Naive thymus-derived CD8-positive, alpha-beta T cell (primary cell): ENCODE measurements at regions not wholly inside any gene's neighbourhood (a gene's known extent, or its start where the extent isn't known, plus 50 kb on each side); places are given as distances from the start of the nearest gene placed in this dataset.

Experiments
- ATAC-seq, 2 donors: fragments of 150-1000 bp; cut with Tn5 transposase in 1 of 2; sonication (Bioruptor Pico), chemical (Tn5 transposase) in 1 of 2; 1 replicate in 1 of 2; 2 replicates in 1 of 2; pipeline ENCODE4 v1.10.0; 2021; ENCODE audit warnings: mild to moderate bottlenecking in 2 of 2, moderate library complexity in 2 of 2
- POLR2A ChIA-PET: fragments of 350-600 bp; sonication (Branson Sonifier 250); formaldehyde crosslinking; loops from one replicate; lab custom pipeline; 2021; ENCODE audit warnings: antibody characterized with exemption; lab: Charles Lee
- DNase-seq, 10 donors: peaks; one replicate each; pipeline versions ENCODE4 v3.0.0 to v3.0.0-alpha.2; 2020 to 2022
- H3K27ac Mint-ChIP-seq, 10 donors: one replicate each; pipeline ENCODE4 v1.8.0; 2020 to 2022; ENCODE audit warnings: mild to moderate bottlenecking in 10 of 10, mixed read lengths in 10 of 10, moderate library complexity in 4 of 10, inconsistent platforms in 1 of 10
- H3K27me3 Mint-ChIP-seq, 5 donors: one replicate each; pipeline ENCODE4 v1.8.0; 2021 to 2022; ENCODE audit warnings: mixed read lengths in 5 of 5
- H3K36me3 Mint-ChIP-seq, 3 donors: one replicate each; pipeline ENCODE4 v1.8.0; 2020 to 2022; ENCODE audit warnings: mixed read lengths in 3 of 3, mild to moderate bottlenecking in 2 of 3, inconsistent platforms in 1 of 3
- H3K4me1 Mint-ChIP-seq, 4 donors: one replicate each; pipeline ENCODE4 v1.8.0; 2021 to 2022; ENCODE audit warnings: mixed read lengths in 4 of 4
- H3K4me3 Mint-ChIP-seq, 10 donors: one replicate each; pipeline ENCODE4 v1.8.0; 2020 to 2022; ENCODE audit warnings: mild to moderate bottlenecking in 10 of 10, mixed read lengths in 10 of 10, moderate library complexity in 6 of 10, inconsistent platforms in 1 of 10
- H3K9me3 Mint-ChIP-seq, 9 donors: one replicate each; pipeline ENCODE4 v1.8.0; 2020 to 2022; ENCODE audit warnings: mixed read lengths in 9 of 9, mild to moderate bottlenecking in 3 of 9, inconsistent platforms in 1 of 9, moderate library complexity in 1 of 9

- POLR2A ChIA-PET, result no interaction called here
Observed at GRCh38 chr1:60598041-60598910, 484.1 kb upstream of the NFIA start.

DNA sequence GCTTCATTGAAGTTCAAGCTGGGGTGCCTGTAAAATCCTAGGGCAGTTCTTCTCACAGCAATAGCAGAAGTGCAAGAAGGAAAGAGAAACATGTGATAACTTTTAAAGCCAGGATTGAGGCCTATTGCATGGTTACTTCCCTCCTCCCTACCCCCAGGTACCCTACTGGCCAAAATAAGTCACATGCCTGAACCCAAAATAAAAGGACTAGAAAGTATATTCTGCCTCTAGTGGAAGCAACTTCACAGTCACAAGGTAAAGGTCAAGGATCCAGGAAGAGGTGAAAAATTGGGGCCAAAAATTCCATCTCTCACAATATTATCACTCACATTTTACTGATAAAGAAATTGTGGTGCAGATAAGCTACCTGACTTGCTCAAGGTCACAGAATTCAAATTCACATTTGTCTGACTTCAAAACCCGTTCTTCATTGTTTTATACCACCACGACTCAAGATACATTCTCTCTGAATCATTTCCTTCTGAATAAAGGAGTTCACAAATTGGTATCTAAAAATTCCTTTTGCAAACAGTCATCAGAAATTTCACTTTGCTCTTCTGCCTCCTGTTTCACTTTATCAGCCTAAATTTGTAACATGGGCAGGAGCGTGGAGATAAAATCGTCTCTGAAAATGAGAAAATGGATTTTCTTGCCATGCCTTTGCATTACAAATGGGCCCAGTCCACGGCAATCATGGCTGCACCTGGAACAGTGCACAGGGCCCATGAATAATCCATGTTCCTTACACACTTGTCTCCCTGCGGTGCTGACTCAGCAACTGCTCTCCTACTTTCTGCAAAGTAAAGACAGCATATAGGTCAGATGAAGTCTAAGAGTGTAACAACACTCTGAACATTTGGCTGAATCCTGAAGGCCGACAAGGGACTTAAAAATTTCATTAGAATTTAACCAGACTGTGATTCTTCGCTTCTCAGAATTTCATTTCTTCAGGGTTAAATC lies 485.3 kb upstream of the NFIA start:
- H3K27me3 Mint-ChIP-seq, result peaks cover 0 to 12% (median 9%) of the 10 kb centered on the region in 5 donors
- no peak for ATAC-seq
- H3K36me3 Mint-ChIP-seq, result no peaks in the 10 kb centered on the region

More at GRCh38 chr1:60598041-60598910, 484.1 kb upstream of the NFIA start:
- H3K4me3 Mint-ChIP-seq, result no peak overlapping the region
- no peaks in the 10 kb centered on the region for H3K4me1 Mint-ChIP-seq
- H3K9me3 Mint-ChIP-seq, result peaks cover 0 to 19% (median 2%) of the 10 kb centered on the region in 9 donors
- ATAC-seq (no peak), DNase-seq (no peak)
- H3K27me3 Mint-ChIP-seq, result peaks cover 0 to 12% (median 9%) of the 10 kb centered on the region in 5 donors
- H3K27ac Mint-ChIP-seq, result no peak overlapping the region
- no peaks in the 10 kb centered on the region for H3K36me3 Mint-ChIP-seq

GRCh38 chr1:60591583-60591982 lies 490.8 kb upstream of the NFIA start:
- H3K4me3 Mint-ChIP-seq, result no peak overlapping the region
- no peak for DNase-seq
- H3K36me3 Mint-ChIP-seq, result no peaks in the 10 kb centered on the region
- no peak for ATAC-seq
- no peak overlapping the region for H3K27ac Mint-ChIP-seq
- no peaks in the 10 kb centered on the region for H3K4me1 Mint-ChIP-seq
- H3K27me3 Mint-ChIP-seq, result peaks cover 0 to 15% (median 0%) of the 10 kb centered on the region in 5 donors
- peaks cover 0 to 9% (median 2%) of the 10 kb centered on the region in 9 donors for H3K9me3 Mint-ChIP-seq
- POLR2A ChIA-PET, result no interaction called here

More for the DNA sequence above, 485.3 kb upstream of the NFIA start:
- POLR2A ChIA-PET, result no interaction called here
- H3K4me1 Mint-ChIP-seq, result no peaks in the 10 kb centered on the region
- no peak overlapping the region for H3K4me3 Mint-ChIP-seq
- peaks cover 0 to 18% (median 2%) of the 10 kb centered on the region in 9 donors for H3K9me3 Mint-ChIP-seq
- DNase-seq, result no peak
- no peak overlapping the region for H3K27ac Mint-ChIP-seq

DNA sequence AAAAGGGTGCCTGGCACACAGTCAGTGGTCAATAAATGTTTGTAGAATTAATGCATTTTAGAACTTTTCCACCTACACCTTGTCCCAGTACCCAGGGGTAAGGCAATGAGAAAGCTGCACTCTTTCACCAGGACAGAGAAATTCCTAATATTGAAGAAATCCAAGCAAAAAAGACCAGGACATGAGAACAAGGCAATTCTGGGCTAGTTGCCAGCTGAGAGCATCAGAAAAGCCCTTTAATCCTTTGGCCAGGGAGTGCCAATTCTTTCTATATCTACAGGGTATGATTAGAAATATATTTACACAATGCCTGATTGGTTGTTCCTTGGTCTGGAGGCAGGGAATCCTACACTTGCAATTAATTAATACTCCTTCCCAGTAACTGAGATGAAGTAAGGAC lies 492.4 kb upstream of the NFIA start:
- POLR2A ChIA-PET, result no interaction called here
- Mint-ChIP-seq H3K27ac (no peak overlapping the region), H3K4me1 (no peaks in the 10 kb centered on the region), H3K36me3 (no peaks in the 10 kb centered on the region), H3K4me3 (no peak overlapping the region), H3K9me3 (peaks cover 0 to 4% (median 2%) of the 10 kb centered on the region in 9 donors), H3K27me3 (peaks cover 0 to 15% (median 0%) of the 10 kb centered on the region in 5 donors)
- DNase-seq (no peak), ATAC-seq (no peak)

DNA sequence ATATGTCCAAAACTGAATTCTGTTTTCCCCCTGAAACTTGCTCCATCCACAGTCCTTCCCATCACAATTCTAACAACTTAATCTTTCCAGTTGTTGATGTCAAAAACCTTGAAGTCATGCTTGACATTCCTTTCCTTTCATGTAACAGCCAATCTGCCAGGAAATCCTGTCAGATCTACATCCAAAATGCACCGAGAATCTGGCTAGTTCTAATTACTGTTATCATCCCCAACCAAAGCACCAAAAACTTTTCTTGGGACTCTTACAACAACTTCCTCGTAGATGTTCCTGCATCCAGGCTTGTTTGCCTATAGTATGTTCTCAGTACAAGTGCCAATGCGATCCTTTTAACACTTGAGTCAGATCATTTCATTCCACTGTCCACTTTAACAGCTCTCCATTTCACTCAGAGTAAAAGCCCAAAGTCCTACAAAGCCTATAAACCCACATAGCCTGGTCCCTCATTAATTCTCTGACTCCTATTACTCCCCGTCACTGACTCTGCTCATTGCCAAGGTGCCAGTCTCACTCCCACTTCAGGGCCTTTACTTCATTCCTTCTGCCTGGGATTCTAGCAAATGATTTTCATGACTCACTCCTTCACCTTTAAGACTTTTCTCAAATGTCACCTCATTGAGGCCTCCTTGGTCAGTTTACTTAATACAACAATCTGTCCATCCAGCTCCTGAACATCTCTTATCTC lies 493.2 kb upstream of the NFIA start:
- POLR2A ChIA-PET, result no interaction called here
- H3K27ac Mint-ChIP-seq, result no peak overlapping the region
- peaks cover 0 to 2% (median 0%) of the 10 kb centered on the region in 3 donors for H3K36me3 Mint-ChIP-seq
- DNase-seq (no peak), ATAC-seq (no peak)
- H3K9me3 Mint-ChIP-seq, result peaks cover 2 to 8% (median 2%) of the 10 kb centered on the region in 9 donors
- no peaks in the 10 kb centered on the region for H3K4me1 Mint-ChIP-seq
- no peak overlapping the region for H3K4me3 Mint-ChIP-seq
- peaks cover 0 to 15% (median 0%) of the 10 kb centered on the region in 5 donors for H3K27me3 Mint-ChIP-seq

DNA sequence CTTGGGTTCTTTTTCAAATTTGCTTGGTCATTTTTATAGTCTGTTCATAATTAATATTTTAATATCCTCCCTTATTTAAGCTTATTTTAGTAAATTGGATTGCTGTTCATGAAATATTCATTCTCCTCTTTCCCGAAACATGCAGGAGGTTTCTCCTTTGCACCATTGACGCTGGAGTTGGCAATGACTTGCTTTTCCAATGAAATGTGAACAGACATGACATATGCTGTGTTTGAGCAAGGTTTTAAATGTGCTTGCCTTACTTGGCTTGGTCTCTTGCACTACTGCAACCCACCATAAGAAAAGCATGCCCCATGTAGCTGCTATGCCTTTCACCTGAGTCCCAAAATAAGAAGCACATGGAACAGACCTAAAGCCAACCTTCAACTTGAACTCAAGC lies 498.0 kb upstream of the NFIA start:
- Mint-ChIP-seq H3K36me3 (peaks cover 0 to 9% (median 0%) of the 10 kb centered on the region in 3 donors), H3K4me3 (no peak overlapping the region), H3K4me1 (no peaks in the 10 kb centered on the region), H3K27me3 (peaks cover 0 to 8% (median 0%) of the 10 kb centered on the region in 5 donors), H3K27ac (no peak overlapping the region), H3K9me3 (peaks cover 9 to 21% (median 12%) of the 10 kb centered on the region in 9 donors)
- DNase-seq (no peak), ATAC-seq (no peak)
- POLR2A ChIA-PET, result no interaction called here

GRCh38 chr1:60583696-60584095 lies 498.7 kb upstream of the NFIA start:
- no peak overlapping the region for H3K4me3 Mint-ChIP-seq
- H3K27me3 Mint-ChIP-seq, result peaks cover 0 to 3% (median 0%) of the 10 kb centered on the region in 5 donors
- peaks cover 0 to 9% (median 0%) of the 10 kb centered on the region in 3 donors for H3K36me3 Mint-ChIP-seq
- peaks cover 9 to 21% (median 12%) of the 10 kb centered on the region in 9 donors for H3K9me3 Mint-ChIP-seq
- DNase-seq (no peak), ATAC-seq (no peak)
- no peaks in the 10 kb centered on the region for H3K4me1 Mint-ChIP-seq
- POLR2A ChIA-PET, result no interaction called here
- no peak overlapping the region for H3K27ac Mint-ChIP-seq

GRCh38 chr1:60581455-60582220 lies 500.7 kb upstream of the NFIA start:
- Mint-ChIP-seq H3K27me3 (no peaks in the 10 kb centered on the region), H3K4me1 (no peaks in the 10 kb centered on the region), H3K27ac (no peak overlapping the region), H3K36me3 (peaks cover 0 to 9% (median 0%) of the 10 kb centered on the region in 3 donors), H3K9me3 (peaks cover 7 to 21% (median 12%) of the 10 kb centered on the region in 9 donors), H3K4me3 (no peak overlapping the region)
- ATAC-seq (no peak), DNase-seq (no peak)
- POLR2A ChIA-PET, result no interaction called here

GRCh38 chr1:60577029-60577428 lies 503.5 kb upstream of the C1orf87 start:
- no peak overlapping the region for H3K4me3 Mint-ChIP-seq
- H3K4me1 Mint-ChIP-seq, result peaks cover 0 to 2% (median 0%) of the 10 kb centered on the region in 4 donors
- no peak for DNase-seq
- POLR2A ChIA-PET, result no interaction called here
- peaks cover 0 to 5% (median 0%) of the 10 kb centered on the region in 5 donors for H3K27me3 Mint-ChIP-seq
- no peak overlapping the region for H3K27ac Mint-ChIP-seq
- ATAC-seq, result no peak
- no peaks in the 10 kb centered on the region for H3K36me3 Mint-ChIP-seq
- H3K9me3 Mint-ChIP-seq, result no peaks in the 10 kb centered on the region

GRCh38 chr1:60575326-60575977 lies 501.9 kb upstream of the C1orf87 start:
- DNase-seq (no peak), ATAC-seq (no peak)
- Mint-ChIP-seq H3K4me3 (no peak overlapping the region), H3K36me3 (no peaks in the 10 kb centered on the region), H3K27me3 (peaks cover 0 to 15% (median 0%) of the 10 kb centered on the region in 5 donors), H3K4me1 (peaks cover 0 to 2% (median 0%) of the 10 kb centered on the region in 4 donors), H3K27ac (no peak overlapping the region), H3K9me3 (peaks cover 0 to 8% (median 0%) of the 10 kb centered on the region in 9 donors)
- POLR2A ChIA-PET, result no interaction called here

GRCh38 chr1:60573726-60574409 lies 500.3 kb upstream of the C1orf87 start:
- POLR2A ChIA-PET, result no interaction called here
- no peak for ATAC-seq
- H3K36me3 Mint-ChIP-seq, result no peaks in the 10 kb centered on the region
- H3K4me1 Mint-ChIP-seq, result peaks cover 0 to 2% (median 0%) of the 10 kb centered on the region in 4 donors
- DNase-seq, result no peak
- H3K27ac Mint-ChIP-seq, result no peak overlapping the region
- peaks cover 0 to 11% (median 0%) of the 10 kb centered on the region in 9 donors for H3K9me3 Mint-ChIP-seq
- H3K27me3 Mint-ChIP-seq, result peaks cover 0 to 27% (median 2%) of the 10 kb centered on the region in 5 donors
- H3K4me3 Mint-ChIP-seq, result no peak overlapping the region
